ENCODE measurements at regions not wholly inside any gene's neighbourhood (a gene's known extent, or its start where the extent isn't known, plus 50 kb on each side); places are given as distances from the start of the nearest gene placed in this dataset.

- Histone ChIP-seq H3K36me3 (no peaks in the 10 kb centered on the region), H3K27ac (no peak overlapping the region), H3K4me1 (no peaks in the 10 kb centered on the region), H3K27me3 (replicated peaks in 1 of 7) (no peaks in the 10 kb centered on the region), H3K9me3 (peaks cover 0 to 5% (median 0%) of the 10 kb centered on the region in 8 donors), H3K4me3 (no peak overlapping the region)
- 50 to 69% (median 64%) methylated on average over 2 of the region's 2 CpGs for WGBS, 5 donors
- intact Hi-C loops (cut with DNase I; ENCODE audit: low total_unique reads): no loop called here
- TF ChIP-seq POLR2AphosphoS5 (IDR thresholded peaks at IDR 0.05) (no peak), CTCF (IDR thresholded peaks at IDR 0.05 in 8 of 11, conservative IDR thresholded peaks at IDR 0.05 in 3 of 11) (no peak), POLR2A (IDR thresholded peaks at IDR 0.05) (no peak)
- no peak for DNase-seq
Measured at GRCh38 chr3:6074952-6075351, 786.0 kb upstream of the GRM7 start.

DNA sequence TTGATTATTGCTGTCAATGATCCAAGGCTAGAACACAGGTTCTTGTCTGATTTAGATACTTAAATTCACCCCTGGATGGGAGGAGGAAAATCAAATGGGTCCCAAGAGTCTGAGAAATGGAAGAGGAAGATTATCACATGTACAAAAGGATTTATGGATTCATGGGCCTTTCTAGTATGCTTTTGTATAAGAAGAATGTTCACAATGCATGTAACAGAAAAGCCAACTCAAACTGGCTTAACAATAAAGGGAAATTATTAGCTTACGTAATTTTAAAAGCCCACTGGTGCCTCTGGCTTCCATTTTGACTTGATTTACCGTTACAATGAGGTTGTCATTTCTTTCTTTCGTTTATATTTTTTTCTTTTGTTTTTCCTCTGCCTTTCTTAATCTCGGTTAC, 782.5 kb upstream of the GRM7 start:
- intact Hi-C loops (cut with DNase I; ENCODE audit: low total_unique reads): no loop called here
- 38 to 77% (median 53%) methylated on average over 4 of the region's 4 CpGs for WGBS, 5 donors
- H3K27me3 ChIP-seq (replicated peaks in 1 of 7): no peaks in the 10 kb centered on the region
- H3K36me3 ChIP-seq: no peaks in the 10 kb centered on the region
- H3K27ac ChIP-seq: no peak overlapping the region
- no peak for DNase-seq
- TF ChIP-seq POLR2A (IDR thresholded peaks at IDR 0.05) (no peak), CTCF (IDR thresholded peaks at IDR 0.05 in 8 of 11, conservative IDR thresholded peaks at IDR 0.05 in 3 of 11) (no peak), POLR2AphosphoS5 (IDR thresholded peaks at IDR 0.05) (no peak)
- peaks cover 0 to 5% (median 0%) of the 10 kb centered on the region in 8 donors for H3K9me3 ChIP-seq
- H3K4me3 ChIP-seq: no peak overlapping the region
- H3K4me1 ChIP-seq: no peaks in the 10 kb centered on the region

DNA sequence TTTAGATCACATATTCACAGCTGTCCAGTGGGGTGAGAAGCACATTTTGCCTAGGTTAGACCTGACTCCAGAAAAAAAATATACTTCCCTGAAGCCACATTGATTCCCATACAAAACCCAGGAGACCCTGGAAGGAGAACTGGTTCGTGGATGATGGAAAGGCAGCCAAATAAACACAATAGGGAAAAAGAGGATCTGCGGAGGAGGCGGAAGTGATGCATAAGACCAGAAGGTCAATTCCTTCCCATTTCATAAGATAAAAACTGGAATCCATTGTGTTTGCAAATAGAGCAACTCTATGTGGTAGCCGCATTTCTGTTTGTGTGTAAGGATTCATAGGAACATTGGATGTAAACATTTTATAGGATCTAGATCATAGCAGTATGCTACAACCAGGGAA, 781.9 kb upstream of the GRM7 start:
- H3K27ac ChIP-seq: no peak overlapping the region
- no peaks in the 10 kb centered on the region for H3K36me3 ChIP-seq
- TF ChIP-seq POLR2AphosphoS5 (IDR thresholded peaks at IDR 0.05) (no peak), POLR2A (IDR thresholded peaks at IDR 0.05) (no peak), CTCF (IDR thresholded peaks at IDR 0.05 in 8 of 11, conservative IDR thresholded peaks at IDR 0.05 in 3 of 11) (no peak)
- no peaks in the 10 kb centered on the region for H3K4me1 ChIP-seq
- intact Hi-C loops (cut with DNase I; ENCODE audit: low total_unique reads): no loop called here
- H3K9me3 ChIP-seq: peaks cover 0 to 5% (median 0%) of the 10 kb centered on the region in 8 donors
- no peak for DNase-seq
- WGBS, 5 donors: 68 to 88% (median 84%) methylated on average over 4 of the region's 4 CpGs
- no peaks in the 10 kb centered on the region for H3K27me3 ChIP-seq (replicated peaks in 1 of 7)
- no peak overlapping the region for H3K4me3 ChIP-seq

DNA sequence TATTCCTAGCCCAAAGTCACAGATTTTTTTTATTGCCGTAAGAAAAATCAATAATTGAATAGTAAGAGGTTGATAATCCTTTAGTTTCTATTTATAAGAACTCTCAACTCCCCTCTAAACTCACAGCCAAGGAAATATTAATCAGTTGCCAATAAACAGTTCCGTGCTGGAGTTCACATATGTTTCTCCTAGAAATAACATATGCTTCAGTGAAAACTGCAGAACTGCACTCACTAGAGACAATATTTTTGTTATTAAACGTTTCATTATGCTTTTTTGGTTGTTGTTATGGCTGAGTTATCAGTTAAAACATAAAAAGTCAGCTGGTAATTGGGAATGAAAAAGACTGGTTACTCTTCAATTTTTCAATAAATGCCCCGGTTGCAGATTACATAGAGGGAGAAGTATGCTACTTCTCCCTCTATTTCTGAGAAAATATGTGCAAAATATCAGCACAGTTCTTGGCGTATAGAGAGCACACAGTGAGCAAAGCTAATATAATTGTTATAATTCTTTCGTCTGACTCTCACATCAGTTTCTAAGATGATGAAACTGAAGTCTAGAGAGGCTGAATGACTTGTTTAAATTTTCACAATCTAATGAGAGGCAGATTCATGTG, 781.2 kb upstream of the GRM7 start:
- H3K4me1 ChIP-seq: no peaks in the 10 kb centered on the region
- intact Hi-C loops (cut with DNase I; ENCODE audit: low total_unique reads): no loop called here
- TF ChIP-seq CTCF (IDR thresholded peaks at IDR 0.05 in 8 of 11, conservative IDR thresholded peaks at IDR 0.05 in 3 of 11) (no peak), POLR2AphosphoS5 (IDR thresholded peaks at IDR 0.05) (no peak), POLR2A (IDR thresholded peaks at IDR 0.05) (no peak)
- peaks cover 0 to 5% (median 0%) of the 10 kb centered on the region in 8 donors for H3K9me3 ChIP-seq
- H3K4me3 ChIP-seq: no peak overlapping the region
- H3K27ac ChIP-seq: no peak overlapping the region
- H3K36me3 ChIP-seq: no peaks in the 10 kb centered on the region
- H3K27me3 ChIP-seq (replicated peaks in 1 of 7): no peaks in the 10 kb centered on the region
- WGBS, 5 donors: 71 to 80% (median 75%) methylated on average over 6 of the region's 6 CpGs
- no peak for DNase-seq

Measured in spleen (tissue), 11 donors.